Chondrocyte (in vitro differentiated cells): ENCODE measurements at regions not wholly inside any gene's neighbourhood (a gene's known extent, or its start where the extent isn't known, plus 50 kb on each side); places are given as distances from the start of the nearest gene placed in this dataset.

Source experiments
- DNase-seq: peaks from one replicate; pipeline ENCODE4 v3.0.0; 2021; ENCODE audit warnings: mixed read lengths, low spot score
- H3K27ac Mint-ChIP-seq: one replicate; pipeline ENCODE4 v1.8.0; 2021; ENCODE audit warnings: mild to moderate bottlenecking, moderate library complexity, mixed read lengths; ENCODE audit not compliant: unreplicated experiment
- H3K27me3 Mint-ChIP-seq: 2 replicates; pipeline ENCODE4 v1.8.0; 2021; ENCODE audit warnings: low read depth, mixed read lengths
- H3K36me3 Mint-ChIP-seq: 2 replicates; pipeline ENCODE4 v1.8.0; 2021; ENCODE audit warnings: low read depth, mixed read lengths
- H3K4me1 Mint-ChIP-seq: 2 replicates; pipeline ENCODE4 v1.8.0; 2021; ENCODE audit warnings: low read depth, mild to moderate bottlenecking, mixed read lengths
- H3K4me3 Mint-ChIP-seq: one replicate; pipeline ENCODE4 v1.8.0; 2021; ENCODE audit warnings: mild to moderate bottlenecking, moderate library complexity, mixed read lengths; ENCODE audit not compliant: unreplicated experiment
- H3K9me3 Mint-ChIP-seq: 2 replicates; pipeline ENCODE4 v1.8.0; 2021; ENCODE audit warnings: low read depth, mixed read lengths
- TF ChIP-seq, protein P1 (sequence below): fragments of 200-600 bp; sonication (generic); IDR thresholded peaks from 2 replicates; pipeline ENCODE4 v1.5.0; 2021; ENCODE audit warnings: antibody characterized with exemption, mild to moderate bottlenecking, moderate library complexity

- H3K9me3 Mint-ChIP-seq, result no peaks in the 10 kb centered on the region
Measured at GRCh38 chr4:30929649-30930048, 209.5 kb downstream of the PCDH7 start.

DNA sequence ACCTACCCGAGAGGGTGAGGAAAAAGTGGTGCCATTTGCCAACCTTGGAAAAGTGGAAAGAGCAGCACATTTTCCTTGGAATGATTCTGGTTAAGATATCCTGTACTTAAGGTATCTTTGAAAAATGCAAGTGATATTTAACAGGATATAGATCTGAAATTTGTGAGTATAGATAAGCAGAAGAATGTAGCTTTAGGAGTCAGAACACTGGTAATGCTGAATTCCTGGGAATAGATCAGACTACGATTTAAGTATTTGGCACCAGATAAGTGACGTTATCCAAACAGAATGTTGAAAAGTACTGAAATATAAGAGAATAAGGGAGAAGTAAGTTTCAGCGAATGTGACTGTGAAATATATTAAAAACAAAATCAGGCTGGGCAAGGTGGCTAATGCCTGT lies 210.1 kb downstream of the PCDH7 start:
- no peak for DNase-seq
- TF ChIP-seq, protein P1, sequence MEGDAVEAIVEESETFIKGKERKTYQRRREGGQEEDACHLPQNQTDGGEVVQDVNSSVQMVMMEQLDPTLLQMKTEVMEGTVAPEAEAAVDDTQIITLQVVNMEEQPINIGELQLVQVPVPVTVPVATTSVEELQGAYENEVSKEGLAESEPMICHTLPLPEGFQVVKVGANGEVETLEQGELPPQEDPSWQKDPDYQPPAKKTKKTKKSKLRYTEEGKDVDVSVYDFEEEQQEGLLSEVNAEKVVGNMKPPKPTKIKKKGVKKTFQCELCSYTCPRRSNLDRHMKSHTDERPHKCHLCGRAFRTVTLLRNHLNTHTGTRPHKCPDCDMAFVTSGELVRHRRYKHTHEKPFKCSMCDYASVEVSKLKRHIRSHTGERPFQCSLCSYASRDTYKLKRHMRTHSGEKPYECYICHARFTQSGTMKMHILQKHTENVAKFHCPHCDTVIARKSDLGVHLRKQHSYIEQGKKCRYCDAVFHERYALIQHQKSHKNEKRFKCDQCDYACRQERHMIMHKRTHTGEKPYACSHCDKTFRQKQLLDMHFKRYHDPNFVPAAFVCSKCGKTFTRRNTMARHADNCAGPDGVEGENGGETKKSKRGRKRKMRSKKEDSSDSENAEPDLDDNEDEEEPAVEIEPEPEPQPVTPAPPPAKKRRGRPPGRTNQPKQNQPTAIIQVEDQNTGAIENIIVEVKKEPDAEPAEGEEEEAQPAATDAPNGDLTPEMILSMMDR, result no peak
- Mint-ChIP-seq H3K4me3 (no peak overlapping the region), H3K4me1 (no peaks in the 10 kb centered on the region), H3K36me3 (no peaks in the 10 kb centered on the region), H3K27ac (no peak overlapping the region), H3K27me3 (no peaks in the 10 kb centered on the region), H3K9me3 (no peaks in the 10 kb centered on the region)

More at GRCh38 chr4:30929649-30930048, 209.5 kb downstream of the PCDH7 start:
- H3K4me1 Mint-ChIP-seq, result no peaks in the 10 kb centered on the region
- H3K27me3 Mint-ChIP-seq, result no peaks in the 10 kb centered on the region
- TF ChIP-seq, protein P1, result no peak
- no peak overlapping the region for H3K4me3 Mint-ChIP-seq
- H3K36me3 Mint-ChIP-seq, result no peaks in the 10 kb centered on the region
- DNase-seq, result no peak
- no peak overlapping the region for H3K27ac Mint-ChIP-seq

GRCh38 chr4:30932581-30932980 lies 212.4 kb downstream of the PCDH7 start:
- no peaks in the 10 kb centered on the region for H3K4me1 Mint-ChIP-seq
- peaks cover 2% of the 10 kb centered on the region for H3K36me3 Mint-ChIP-seq
- H3K27ac Mint-ChIP-seq, result no peak overlapping the region
- TF ChIP-seq, protein P1, result no peak
- no peaks in the 10 kb centered on the region for H3K27me3 Mint-ChIP-seq
- DNase-seq, result no peak
- H3K4me3 Mint-ChIP-seq, result no peak overlapping the region
- no peaks in the 10 kb centered on the region for H3K9me3 Mint-ChIP-seq

DNA sequence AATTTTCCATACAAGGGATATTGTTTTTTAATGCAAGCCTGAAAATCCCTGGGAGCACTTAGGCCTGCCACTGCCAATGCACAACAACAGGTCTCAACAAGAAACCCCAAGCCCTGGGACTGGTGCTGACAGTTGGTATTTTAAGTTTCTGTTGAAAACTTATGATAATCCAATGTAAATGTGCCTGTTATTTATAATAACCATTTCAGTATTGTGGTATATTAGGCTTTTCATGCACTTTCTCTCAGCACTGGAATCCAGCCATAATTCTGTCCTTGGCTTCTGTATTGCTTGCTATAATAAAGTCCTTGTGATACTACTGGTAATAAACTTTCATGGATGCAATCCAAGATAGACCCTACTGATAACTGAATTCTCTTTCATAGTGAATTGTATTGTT lies 218.9 kb downstream of the PCDH7 start:
- Mint-ChIP-seq H3K36me3 (peaks cover 2% of the 10 kb centered on the region), H3K9me3 (no peaks in the 10 kb centered on the region), H3K27ac (no peak overlapping the region), H3K4me3 (no peak overlapping the region), H3K27me3 (no peaks in the 10 kb centered on the region), H3K4me1 (peaks cover 11% of the 10 kb centered on the region)
- TF ChIP-seq, protein P1, result no peak
- DNase-seq, result no peak

DNA sequence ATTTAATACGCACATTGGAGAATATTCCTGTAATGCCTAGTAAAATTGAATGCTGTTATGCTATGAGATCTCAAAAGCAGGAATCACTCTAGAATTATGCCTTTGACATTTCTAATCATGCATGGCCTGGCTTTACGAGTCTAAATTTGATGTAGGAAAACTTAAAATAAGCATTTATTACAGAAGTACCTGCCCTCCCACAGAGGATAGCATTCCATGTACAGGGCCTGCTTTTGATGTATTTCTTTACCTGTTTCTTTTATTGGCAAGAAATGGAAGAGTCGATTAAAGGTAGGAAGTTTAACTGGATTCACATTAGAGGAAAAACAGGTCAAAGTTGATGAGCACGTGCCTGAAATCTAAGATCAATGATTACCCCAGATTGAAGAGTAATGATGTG lies 219.5 kb downstream of the PCDH7 start:
- Mint-ChIP-seq H3K4me1 (peaks cover 11% of the 10 kb centered on the region), H3K9me3 (no peaks in the 10 kb centered on the region), H3K27ac (no peak overlapping the region), H3K36me3 (peaks cover 2% of the 10 kb centered on the region), H3K27me3 (no peaks in the 10 kb centered on the region), H3K4me3 (no peak overlapping the region)
- no peak for DNase-seq
- TF ChIP-seq, protein P1, result no peak
